ENCODE measurements at regions not wholly inside any gene's neighbourhood (a gene's known extent, or its start where the extent isn't known, plus 50 kb on each side); places are given as distances from the start of the nearest gene placed in this dataset.

- DNase-seq (ENCODE audit: low read depth, low spot score), result no peak
- Histone ChIP-seq H3K9me3 (ENCODE audit: control insufficient read depth, insufficient read depth, low read depth, low read length) (no peaks in the 10 kb centered on the region), H3K4me1 (ENCODE audit: control insufficient read depth, insufficient read depth, low read length) (0 out of 2 replicates have a peak, but pooled peaks cover 3% of the 10 kb centered on the region), H3K4me3 (ENCODE audit: low read depth in 2 of 2, low read length in 2 of 2) (no peak overlapping the region), H3K27me3 (ENCODE audit: control insufficient read depth, insufficient read depth, low read length) (no peaks in the 10 kb centered on the region), H3K27ac (ENCODE audit: low read length) (no peak overlapping the region), H3K36me3 (ENCODE audit: control insufficient read depth, insufficient read depth, low read length) (no peaks in the 10 kb centered on the region)
- POLR2A ChIA-PET, result no interaction called here
- in situ Hi-C loops (cut with HindIII; ENCODE audit: low pct_unique_long_range_greater_than_20kb, low sequenced_read_pairs), result no loop called here
- CTCF ChIA-PET, result no interaction called here
- BruUV-seq (replicated peaks), result no TSS peak
- intact Hi-C loops (cut with micrococcal nuclease; ENCODE audit: unreplicated experiment), result no loop called here
- ATAC-seq, result no peak
- no peak for TF ChIP-seq POLR2AphosphoS5 (IDR thresholded peaks at IDR 0.05; ENCODE audit: low read depth, low read length)
- no peak for TF ChIP-seq REST (IDR thresholded peaks at IDR 0.05; ENCODE audit: insufficient read depth in 1 of 2, low read depth in 2 of 2, low read length in 1 of 2)
Measured at GRCh38 chr4:140244328-140244727, 90.3 kb upstream of the MAML3 start.

GRCh38 chr4:140243278-140243753 lies 89.3 kb upstream of the MAML3 start:
- BruUV-seq (replicated peaks), result no TSS peak
- DNase-seq (ENCODE audit: low read depth, low spot score), result no peak
- in situ Hi-C loops (cut with HindIII; ENCODE audit: low pct_unique_long_range_greater_than_20kb, low sequenced_read_pairs), result no loop called here

More at GRCh38 chr4:140243278-140243753, 89.3 kb upstream of the MAML3 start:
- CTCF ChIA-PET, result interaction anchor here (0.5 kb wide), 1 partner anchor 530 kb away, joined by 12 read pairs; no protein-coding TSS in a partner anchor
- intact Hi-C loops (cut with micrococcal nuclease; ENCODE audit: unreplicated experiment), result no loop called here
- Histone ChIP-seq H3K9me3 (ENCODE audit: control insufficient read depth, insufficient read depth, low read depth, low read length) (no peaks in the 10 kb centered on the region), H3K4me1 (ENCODE audit: control insufficient read depth, insufficient read depth, low read length) (no peaks in the 10 kb centered on the region), H3K27me3 (ENCODE audit: control insufficient read depth, insufficient read depth, low read length) (no peaks in the 10 kb centered on the region), H3K27ac (ENCODE audit: low read length) (no peak overlapping the region), H3K36me3 (ENCODE audit: control insufficient read depth, insufficient read depth, low read length) (no peaks in the 10 kb centered on the region), H3K4me3 (ENCODE audit: low read depth in 2 of 2, low read length in 2 of 2) (no peak overlapping the region)
- TF ChIP-seq TCF7L2 (IDR thresholded peaks at IDR 0.05; ENCODE audit: low read depth, low read length), result no peak
- TF ChIP-seq CTCF (IDR thresholded peaks at IDR 0.05), result no peak
- no peak for TF ChIP-seq POLR2AphosphoS5 (IDR thresholded peaks at IDR 0.05; ENCODE audit: low read depth, low read length)
- POLR2A ChIA-PET, result no interaction called here
- no peak for ATAC-seq
